ENCODE measurements at regions not wholly inside any gene's neighbourhood (a gene's known extent, or its start where the extent isn't known, plus 50 kb on each side); places are given as distances from the start of the nearest gene placed in this dataset.
"Not testable (repeated sequence)": the region's sequence is repeated elsewhere in the genome, so short reads cannot be mapped to it uniquely, and the experiment has no call there.

- DNase-seq = peak in 1 of 2 experiments; percentile 27
These were observed 88.4 kb downstream of the HFE start for GRCh38 chr6:26175428-26176181.

- DNase-seq = no peak
These were observed 92.4 kb downstream of the HFE start for GRCh38 chr6:26179675-26180074.

- DNase-seq = no peak
These were observed 93.1 kb downstream of the HFE start for GRCh38 chr6:26180346-26180745.

- DNase-seq = no peak
These were observed 96.0 kb downstream of the HFE start for GRCh38 chr6:26183237-26183580.

- DNase-seq = peak in 1 of 2 experiments; percentile 32
These were observed 96.5 kb downstream of the HFE start for GRCh38 chr6:26183581-26184366.

- DNase-seq = no peak
These were observed 97.2 kb downstream of the HFE start for GRCh38 chr6:26184367-26184891.

- DNase-seq = no peak
These were observed 97.8 kb downstream of the HFE start for GRCh38 chr6:26185004-26185403.

- no peak for DNase-seq
These were observed 98.6 kb downstream of the HFE start for GRCh38 chr6:26185802-26186201.

GRCh38 chr6:26186652-26187051 lies 99.4 kb downstream of the HFE start:
- DNase-seq = no peak

GRCh38 chr6:26187292-26187691 lies 100.1 kb downstream of the HFE start:
- no peak for DNase-seq

- DNase-seq = peak in 1 of 2 experiments; percentile 23
These were observed 100.9 kb downstream of the HFE start for GRCh38 chr6:26187981-26188635.

GRCh38 chr6:26191512-26191911 lies 104.3 kb downstream of the HFE start:
- DNase-seq = not testable (repeated sequence)

- no peak for DNase-seq
These were observed 106.5 kb downstream of the HFE start for GRCh38 chr6:26193467-26194328.

- DNase-seq = no peak
These were observed 107.1 kb downstream of the HFE start for GRCh38 chr6:26194329-26194701.

- DNase-seq = no peak
These were observed 107.7 kb downstream of the HFE start for GRCh38 chr6:26194816-26195375.

GRCh38 chr6:26195376-26195923 lies 108.2 kb downstream of the HFE start:
- DNase-seq = peak; percentile 76 to 82

- no peak for DNase-seq
These were observed 109.0 kb downstream of the HFE start for GRCh38 chr6:26195924-26196845.

- peak; percentile 72 to 76 for DNase-seq
These were observed 109.8 kb downstream of the HFE start for GRCh38 chr6:26196846-26197635.

GRCh38 chr6:26197636-26197932 lies 110.4 kb downstream of the HFE start:
- no peak for DNase-seq

All from activated CD4-positive, alpha-beta T cell treated with anti-CD3 and anti-CD28 coated beads, Interleukin-2, amount 50 U/mL, for 4 hours (primary cell).